ENCODE measurements at regions not wholly inside any gene's neighbourhood (a gene's known extent, or its start where the extent isn't known, plus 50 kb on each side); places are given as distances from the start of the nearest gene placed in this dataset.

GRCh38 chr2:8251291-8251690 lies 430.6 kb upstream of the ID2 start:
- no peak for TF ChIP-seq FOXP2 (optimal IDR thresholded peaks at IDR 0.05; ENCODE audit: borderline replicate concordance, extremely low read depth, extremely low read length, insufficient read depth)
- no peak for TF ChIP-seq POLR2AphosphoS5 (IDR thresholded peaks at IDR 0.05; ENCODE audit: low read depth, low read length)
